Tibial artery (tissue), 4 donors: ENCODE measurements at regions not wholly inside any gene's neighbourhood (a gene's known extent, or its start where the extent isn't known, plus 50 kb on each side); places are given as distances from the start of the nearest gene placed in this dataset.
"Not testable (repeated sequence)": the region's sequence is repeated elsewhere in the genome, so short reads cannot be mapped to it uniquely, and the experiment has no call there.

Experiments
- DNase-seq, 2 donors: peaks; one replicate each; pipeline ENCODE4 v3.0.0-alpha.2; 2019
- H3K27ac ChIP-seq, 2 donors: fragments of 200-600 bp; sonication (generic) in 1 of 2; 1 replicate in 1 of 2; 2 replicates in 1 of 2; pipeline ENCODE4 v1.5.1; 2018 to 2019; ENCODE audit warnings: mild to moderate bottlenecking in 1 of 2
- H3K27me3 ChIP-seq, 2 donors: fragments of 200-600 bp; sonication (generic) in 1 of 2; one replicate each; pipeline versions ENCODE4 v1.5.1 to v1.6.0; 2016 to 2019
- H3K36me3 ChIP-seq, 3 donors: fragments of 200-600 bp; sonication (generic) in 2 of 3; one replicate each; pipeline ENCODE4 v1.5.1; 2016 to 2019; ENCODE audit warnings: mild to moderate bottlenecking in 2 of 3
- H3K4me1 ChIP-seq, 4 donors: fragments of 200-600 bp; sonication (generic) in 2 of 4; 1 replicate in 3 of 4; 2 replicates in 1 of 4; pipeline ENCODE4 v1.5.1; 2016 to 2019
- H3K4me3 ChIP-seq, 2 donors: fragments of 200-600 bp; sonication (generic) in 1 of 2; 1 replicate in 1 of 2; 2 replicates in 1 of 2; pipeline ENCODE4 v1.5.1; 2018 to 2019; ENCODE audit warnings: mild to moderate bottlenecking in 2 of 2
- H3K9me3 ChIP-seq, 3 donors: fragments of 200-600 bp; sonication (generic) in 1 of 3; one replicate each; pipeline ENCODE4 v1.5.1; 2016 to 2019
- intact Hi-C: fragments of 100-400 bp; cut with DNase I; formaldehyde crosslinking; loops from one replicate; pipeline ENCODE4 v1.15.0; 2023; ENCODE audit warnings: low total_unique reads
- TF ChIP-seq, protein P1 (sequence below), 2 experiments: fragments of 200-600 bp in 1 of 2; fragments of 450-650 bp in 1 of 2; IDR thresholded peaks; one replicate each; pipeline ENCODE4 v1.5.1; 2017 to 2019; ENCODE audit warnings: antibody characterized with exemption in 2 of 2, mild to moderate bottlenecking in 1 of 2, moderate library complexity in 1 of 2

DNA sequence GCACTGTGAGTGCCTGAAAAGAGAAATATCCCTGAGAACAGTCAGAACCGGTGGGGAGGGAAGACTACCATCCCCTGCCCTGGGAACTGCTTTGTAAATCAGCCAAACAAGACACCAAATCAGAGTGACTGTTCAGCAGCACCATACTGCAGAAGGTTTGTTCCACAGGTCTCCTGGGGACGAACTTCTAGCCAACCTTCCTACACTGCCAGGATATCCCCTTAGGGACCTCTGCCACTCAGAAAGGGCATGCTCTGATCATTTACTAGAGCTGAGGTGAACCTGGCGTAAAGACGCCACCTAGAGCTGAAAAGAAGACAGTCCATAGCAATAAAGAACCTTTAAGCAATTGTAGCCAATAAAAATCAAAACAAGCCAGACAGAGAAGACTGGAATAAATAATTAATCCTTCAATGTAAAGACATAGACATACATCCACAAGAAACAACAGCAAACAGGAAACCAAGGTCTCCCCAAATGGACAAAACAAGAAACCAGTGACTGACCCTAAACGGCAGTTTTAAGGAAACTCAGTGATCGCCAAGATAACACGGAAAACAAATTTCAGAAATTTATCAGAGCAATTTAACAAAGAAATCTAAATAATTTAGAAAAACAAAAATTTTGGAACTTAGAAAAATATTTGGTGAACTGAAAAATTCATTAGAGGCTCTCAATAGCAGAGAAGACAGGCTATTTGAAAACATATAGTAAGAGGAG, 228.1 kb upstream of the AMIGO2 start:
- DNase-seq: peak; percentile 38 to 70
- H3K27ac ChIP-seq: no peak overlapping the region
- H3K27me3 ChIP-seq: no peaks in the 10 kb centered on the region
- no peaks in the 10 kb centered on the region for H3K36me3 ChIP-seq
- no peaks in the 10 kb centered on the region for H3K9me3 ChIP-seq
- TF ChIP-seq, protein P1, sequence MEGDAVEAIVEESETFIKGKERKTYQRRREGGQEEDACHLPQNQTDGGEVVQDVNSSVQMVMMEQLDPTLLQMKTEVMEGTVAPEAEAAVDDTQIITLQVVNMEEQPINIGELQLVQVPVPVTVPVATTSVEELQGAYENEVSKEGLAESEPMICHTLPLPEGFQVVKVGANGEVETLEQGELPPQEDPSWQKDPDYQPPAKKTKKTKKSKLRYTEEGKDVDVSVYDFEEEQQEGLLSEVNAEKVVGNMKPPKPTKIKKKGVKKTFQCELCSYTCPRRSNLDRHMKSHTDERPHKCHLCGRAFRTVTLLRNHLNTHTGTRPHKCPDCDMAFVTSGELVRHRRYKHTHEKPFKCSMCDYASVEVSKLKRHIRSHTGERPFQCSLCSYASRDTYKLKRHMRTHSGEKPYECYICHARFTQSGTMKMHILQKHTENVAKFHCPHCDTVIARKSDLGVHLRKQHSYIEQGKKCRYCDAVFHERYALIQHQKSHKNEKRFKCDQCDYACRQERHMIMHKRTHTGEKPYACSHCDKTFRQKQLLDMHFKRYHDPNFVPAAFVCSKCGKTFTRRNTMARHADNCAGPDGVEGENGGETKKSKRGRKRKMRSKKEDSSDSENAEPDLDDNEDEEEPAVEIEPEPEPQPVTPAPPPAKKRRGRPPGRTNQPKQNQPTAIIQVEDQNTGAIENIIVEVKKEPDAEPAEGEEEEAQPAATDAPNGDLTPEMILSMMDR (IDR thresholded peaks at IDR 0.05): peak; percentile 43 to 52
- H3K4me3 ChIP-seq: no peak overlapping the region
- no peaks in the 10 kb centered on the region for H3K4me1 ChIP-seq
- intact Hi-C loops: loop anchor here (5.0 kb wide), 1 partner anchor 276 kb away; no protein-coding TSS in a partner anchor

DNA sequence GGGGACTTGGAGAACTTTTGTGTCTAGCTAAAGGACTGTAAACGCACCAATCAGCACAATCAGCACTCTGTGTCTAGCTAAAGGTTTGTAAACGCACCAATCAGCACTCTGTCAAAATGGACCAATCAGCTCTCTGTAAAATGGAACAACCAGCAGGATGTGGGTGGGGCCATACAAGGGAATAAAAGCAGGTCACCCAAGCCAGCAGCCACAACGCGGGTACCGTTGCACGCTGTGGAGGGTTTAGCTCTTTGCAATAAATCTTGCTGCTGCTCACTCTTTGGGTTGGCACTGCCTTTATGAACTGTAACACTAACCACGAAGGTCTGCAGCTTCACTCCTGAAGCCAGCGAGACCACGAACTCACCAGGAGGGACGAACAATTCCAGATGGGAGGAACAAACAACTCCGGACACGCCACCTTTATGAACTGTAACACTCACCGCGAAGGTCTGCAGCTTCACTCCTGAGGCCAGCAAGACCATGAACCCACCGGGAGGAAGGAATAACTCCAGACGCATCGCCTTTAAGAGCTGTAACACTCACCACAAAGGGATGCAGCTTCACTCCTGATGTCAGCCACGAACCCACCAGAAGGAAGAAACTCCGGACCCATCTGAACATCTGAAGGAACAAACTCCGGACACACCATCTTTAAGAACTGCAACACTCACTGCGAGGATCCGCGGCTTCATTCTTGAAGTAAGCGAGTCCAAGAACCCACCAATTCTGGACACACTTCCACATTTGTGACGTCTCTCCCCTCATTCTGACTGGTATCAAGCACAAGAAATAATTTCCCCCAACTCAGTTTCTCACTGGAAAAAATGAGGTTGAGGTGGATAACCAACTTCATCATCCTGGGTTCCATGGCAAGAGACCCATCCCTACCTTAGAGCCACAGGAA, 227.3 kb upstream of the AMIGO2 start:
- not testable (repeated sequence) for DNase-seq, H3K4me1 ChIP-seq, H3K27ac ChIP-seq, H3K9me3 ChIP-seq, H3K4me3 ChIP-seq, H3K27me3 ChIP-seq, H3K36me3 ChIP-seq
- intact Hi-C loops: loop anchor here (5.0 kb wide), 1 partner anchor 275 kb away; no protein-coding TSS in a partner anchor

DNA sequence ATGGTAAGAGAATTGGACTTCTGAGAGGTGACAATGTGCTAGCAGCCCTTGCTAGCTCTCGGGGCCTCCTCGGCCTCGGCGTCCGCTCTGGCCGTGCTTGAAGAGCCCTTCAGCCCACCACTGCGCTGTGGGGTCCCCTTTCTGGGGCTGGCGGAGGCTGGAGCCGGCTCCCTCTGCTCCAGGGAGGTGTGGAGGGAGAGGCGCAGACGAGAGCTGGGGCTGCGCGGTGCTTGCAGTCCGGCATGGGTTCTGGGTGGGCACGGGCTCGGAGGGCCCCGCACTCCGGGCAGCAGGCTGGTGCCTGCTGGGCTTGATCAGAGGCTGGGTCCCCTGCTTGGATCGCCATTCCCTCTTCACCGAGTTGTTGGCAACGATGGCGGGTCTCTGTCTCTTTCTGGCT, 226.4 kb upstream of the AMIGO2 start:
- intact Hi-C loops: loop anchor here (5.0 kb wide), 1 partner anchor 274 kb away; no protein-coding TSS in a partner anchor
- Histone ChIP-seq H3K27ac (no peak overlapping the region), H3K27me3 (no peaks in the 10 kb centered on the region), H3K4me1 (no peaks in the 10 kb centered on the region), H3K4me3 (no peak overlapping the region), H3K36me3 (no peaks in the 10 kb centered on the region), H3K9me3 (no peaks in the 10 kb centered on the region)
- TF ChIP-seq, protein P1 (IDR thresholded peaks at IDR 0.05): no peak
- DNase-seq: no peak

DNA sequence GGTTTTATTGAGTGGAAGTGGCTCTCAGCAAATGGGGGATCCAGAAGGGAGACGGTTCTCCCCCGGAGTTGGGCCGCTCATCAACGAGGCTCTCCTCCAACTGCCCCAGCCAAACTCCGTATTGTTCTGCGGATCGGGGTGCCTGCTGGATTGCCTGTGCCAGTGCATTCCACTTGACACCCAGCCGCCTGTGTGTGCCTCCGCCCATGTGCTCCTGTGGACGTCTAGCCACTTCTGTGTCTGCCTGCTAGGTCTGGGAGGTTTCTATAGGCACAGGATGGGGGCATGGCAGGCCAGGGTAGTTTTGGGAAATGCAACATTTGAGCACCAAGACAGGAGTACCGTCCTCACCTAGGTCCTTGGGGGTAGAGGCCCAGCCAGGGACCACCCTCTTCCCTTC, 225.7 kb upstream of the AMIGO2 start:
- Histone ChIP-seq H3K36me3 (no peaks in the 10 kb centered on the region), H3K27ac (no peak overlapping the region), H3K4me3 (no peak overlapping the region), H3K4me1 (no peaks in the 10 kb centered on the region), H3K9me3 (no peaks in the 10 kb centered on the region), H3K27me3 (no peaks in the 10 kb centered on the region)
- TF ChIP-seq, protein P1 (IDR thresholded peaks at IDR 0.05): no peak
- DNase-seq: no peak
- intact Hi-C loops: loop anchor here (5.0 kb wide), 1 partner anchor 273 kb away; no protein-coding TSS in a partner anchor

DNA sequence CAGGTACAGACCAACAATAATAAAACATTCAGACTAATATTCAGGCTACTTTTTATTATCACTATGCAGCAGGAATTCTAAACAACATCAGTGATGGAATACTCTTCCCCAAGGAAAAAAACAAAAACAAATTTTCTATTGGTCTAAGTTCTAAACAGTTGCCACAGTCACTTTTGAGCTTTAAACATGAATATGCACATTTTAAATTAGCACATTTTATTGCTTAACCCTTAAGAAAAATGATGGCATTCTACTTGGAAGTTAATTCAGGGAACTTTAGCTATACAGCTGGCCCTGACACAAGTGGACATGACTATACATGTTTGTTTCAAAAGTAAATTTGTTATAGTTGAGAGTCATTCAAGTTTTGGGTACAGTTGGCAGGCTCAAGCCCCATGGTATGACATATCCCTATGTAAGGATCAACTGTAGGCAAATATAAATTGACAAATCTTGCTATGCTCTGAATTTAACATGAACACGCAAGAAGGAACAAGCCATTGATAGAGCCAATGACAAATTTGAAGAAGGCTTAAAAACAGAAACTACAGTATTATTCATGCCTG, 224.3 kb upstream of the AMIGO2 start:
- no peaks in the 10 kb centered on the region for H3K4me1 ChIP-seq
- no peaks in the 10 kb centered on the region for H3K9me3 ChIP-seq
- H3K27ac ChIP-seq: no peak overlapping the region
- no peaks in the 10 kb centered on the region for H3K27me3 ChIP-seq
- H3K4me3 ChIP-seq: no peak overlapping the region
- TF ChIP-seq, protein P1 (IDR thresholded peaks at IDR 0.05): no peak
- no peak for DNase-seq
- intact Hi-C loops: no loop called here
- H3K36me3 ChIP-seq: no peaks in the 10 kb centered on the region
